ENCODE measurements at regions not wholly inside any gene's neighbourhood (a gene's known extent, or its start where the extent isn't known, plus 50 kb on each side); places are given as distances from the start of the nearest gene placed in this dataset.

DNA sequence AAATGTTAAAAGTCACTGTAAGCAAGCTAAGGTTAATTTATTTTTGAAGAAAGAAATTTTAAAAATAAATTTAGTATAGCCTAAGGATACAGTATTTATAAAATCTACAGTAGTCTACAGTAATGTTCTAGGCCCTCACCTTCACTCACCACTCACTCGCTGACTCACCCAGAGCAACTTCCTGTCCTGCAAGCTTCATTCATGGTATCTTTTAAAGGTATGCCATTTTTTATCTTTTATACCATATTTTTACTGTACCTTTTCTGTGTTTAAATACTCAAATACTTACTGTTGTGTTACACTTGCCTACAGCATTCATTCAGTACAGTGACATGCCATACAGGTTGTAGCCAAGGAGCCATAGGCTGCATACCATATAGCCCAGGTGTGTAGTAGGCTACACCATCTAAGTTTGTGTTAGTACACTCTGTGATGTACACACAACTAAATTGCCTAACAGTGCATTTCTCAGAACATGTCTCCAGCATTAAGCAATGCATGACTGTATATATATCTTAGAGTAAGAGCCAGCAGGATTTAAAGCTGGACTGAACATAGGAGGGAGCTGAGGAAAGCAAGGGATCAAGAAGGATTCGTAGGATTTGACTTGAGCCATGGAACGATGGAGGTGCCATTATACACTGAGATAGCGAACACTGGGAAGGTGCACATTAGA is 83.1 kb upstream of the KLF7 start:
- H3K27ac Mint-ChIP-seq = no peak overlapping the region
- H3K9me3 Mint-ChIP-seq = no peaks in the 10 kb centered on the region
- H3K4me3 Mint-ChIP-seq = no peak overlapping the region
- H3K27me3 Mint-ChIP-seq = no peaks in the 10 kb centered on the region
- H3K4me1 Mint-ChIP-seq = peaks cover 5% of the 10 kb centered on the region
- no peak for DNase-seq
- H3K36me3 Mint-ChIP-seq = no peaks in the 10 kb centered on the region

GRCh38 chr2:207251022-207251421 is 85.3 kb upstream of the KLF7 start:
- DNase-seq = no peak
- Mint-ChIP-seq H3K27me3 (peaks cover 4% of the 10 kb centered on the region), H3K4me3 (no peak overlapping the region), H3K9me3 (no peaks in the 10 kb centered on the region), H3K27ac (no peak overlapping the region), H3K4me1 (peaks cover 4% of the 10 kb centered on the region), H3K36me3 (no peaks in the 10 kb centered on the region)

GRCh38 chr2:207251573-207252192 is 85.9 kb upstream of the KLF7 start:
- Mint-ChIP-seq H3K27ac (no peak overlapping the region), H3K4me3 (no peak overlapping the region), H3K27me3 (peaks cover 4% of the 10 kb centered on the region), H3K4me1 (peaks cover 4% of the 10 kb centered on the region), H3K9me3 (no peaks in the 10 kb centered on the region), H3K36me3 (no peaks in the 10 kb centered on the region)
- DNase-seq = no peak

DNA sequence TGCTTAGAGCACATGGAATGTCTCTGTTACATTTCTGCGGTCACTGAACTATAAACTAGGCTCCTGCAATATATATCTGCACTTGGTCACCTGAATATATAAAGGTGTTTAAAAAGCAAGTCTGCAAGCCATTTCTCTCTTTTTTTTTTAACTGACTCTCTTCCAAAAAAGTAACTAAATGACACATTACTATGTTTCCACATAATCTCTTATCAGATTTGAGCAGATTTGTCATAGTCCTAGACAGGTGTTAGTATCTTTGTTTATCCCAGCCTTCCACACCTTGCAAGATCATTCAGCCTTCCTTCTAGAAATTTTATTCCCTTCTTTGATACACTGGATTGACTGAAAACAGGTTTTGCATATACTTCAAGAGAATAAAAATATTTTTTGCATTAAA is 86.7 kb upstream of the KLF7 start:
- no peaks in the 10 kb centered on the region for H3K9me3 Mint-ChIP-seq
- no peak for DNase-seq
- H3K27ac Mint-ChIP-seq = no peak overlapping the region
- H3K36me3 Mint-ChIP-seq = no peaks in the 10 kb centered on the region
- no peak overlapping the region for H3K4me3 Mint-ChIP-seq
- peaks cover 4% of the 10 kb centered on the region for H3K4me1 Mint-ChIP-seq
- peaks cover 4% of the 10 kb centered on the region for H3K27me3 Mint-ChIP-seq

DNA sequence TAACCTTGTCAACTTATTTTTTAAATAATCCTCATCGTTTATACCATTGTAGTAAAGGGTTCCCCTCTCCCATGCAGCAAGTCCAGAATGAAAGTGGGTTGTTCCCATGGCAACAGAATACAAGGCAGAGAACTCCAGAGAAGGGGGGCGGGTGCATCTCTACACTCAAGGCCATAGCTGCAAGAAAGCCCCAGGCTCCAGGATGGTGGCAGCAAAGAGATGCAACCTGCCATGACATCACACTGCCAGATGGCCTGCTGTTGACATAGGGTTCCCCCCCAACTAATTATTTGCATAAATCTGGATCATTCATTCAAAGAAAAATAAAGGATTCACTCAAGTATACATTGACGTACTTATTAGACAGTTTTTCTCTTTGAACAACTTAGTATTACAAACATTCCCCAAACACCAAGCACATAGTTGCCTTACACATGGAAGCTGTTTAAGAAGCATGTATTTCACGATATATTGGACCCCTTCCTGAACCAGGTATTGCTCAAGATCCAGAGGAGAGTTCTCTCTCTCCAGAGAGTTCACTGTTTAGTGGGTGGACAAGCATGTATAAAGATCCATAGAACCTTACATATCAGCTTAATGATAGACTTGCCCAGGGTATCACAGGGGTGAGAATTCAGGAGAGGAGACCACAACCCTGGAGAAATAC is 87.4 kb upstream of the KLF7 start:
- no peak overlapping the region for H3K4me3 Mint-ChIP-seq
- peaks cover 4% of the 10 kb centered on the region for H3K27me3 Mint-ChIP-seq
- H3K36me3 Mint-ChIP-seq = no peaks in the 10 kb centered on the region
- H3K9me3 Mint-ChIP-seq = no peaks in the 10 kb centered on the region
- DNase-seq = no peak
- no peak overlapping the region for H3K27ac Mint-ChIP-seq
- H3K4me1 Mint-ChIP-seq = peaks cover 4% of the 10 kb centered on the region

DNA sequence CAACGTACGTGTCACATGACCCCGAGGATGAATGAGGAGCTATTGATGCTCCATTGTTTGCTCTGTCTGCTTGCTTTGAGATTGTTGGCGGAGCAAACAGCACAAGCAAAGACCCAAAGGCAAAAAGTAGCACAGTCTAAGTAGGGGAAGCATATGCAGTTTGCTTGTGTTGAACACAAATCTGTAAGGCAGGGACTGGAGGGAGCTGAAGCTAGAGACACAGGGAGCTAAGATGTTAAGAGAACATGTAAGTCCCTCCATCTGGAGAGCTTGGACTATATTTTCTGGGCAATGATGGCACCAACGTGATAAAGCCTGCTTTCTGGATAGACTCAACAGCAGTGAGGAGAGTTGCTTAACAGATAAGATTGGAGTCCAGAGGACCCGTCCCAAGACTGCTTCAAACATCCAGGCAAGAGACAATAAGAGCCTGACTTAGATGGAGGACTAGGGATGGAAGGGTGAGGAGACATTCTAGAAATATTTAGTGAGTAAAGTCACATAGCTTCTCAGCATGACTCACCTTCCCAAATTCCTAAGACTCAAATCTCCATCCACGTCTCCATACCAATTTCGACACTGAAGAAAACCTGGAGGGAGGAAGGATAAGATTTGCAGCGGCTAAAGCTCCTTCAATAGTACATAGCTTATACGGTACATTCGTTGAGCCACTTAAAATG is 88.1 kb upstream of the KLF7 start:
- no peak for DNase-seq
- peaks cover 4% of the 10 kb centered on the region for H3K27me3 Mint-ChIP-seq
- H3K4me1 Mint-ChIP-seq = peaks cover 4% of the 10 kb centered on the region
- H3K27ac Mint-ChIP-seq = no peak overlapping the region
- no peak overlapping the region for H3K4me3 Mint-ChIP-seq
- no peaks in the 10 kb centered on the region for H3K36me3 Mint-ChIP-seq
- H3K9me3 Mint-ChIP-seq = no peaks in the 10 kb centered on the region

DNA sequence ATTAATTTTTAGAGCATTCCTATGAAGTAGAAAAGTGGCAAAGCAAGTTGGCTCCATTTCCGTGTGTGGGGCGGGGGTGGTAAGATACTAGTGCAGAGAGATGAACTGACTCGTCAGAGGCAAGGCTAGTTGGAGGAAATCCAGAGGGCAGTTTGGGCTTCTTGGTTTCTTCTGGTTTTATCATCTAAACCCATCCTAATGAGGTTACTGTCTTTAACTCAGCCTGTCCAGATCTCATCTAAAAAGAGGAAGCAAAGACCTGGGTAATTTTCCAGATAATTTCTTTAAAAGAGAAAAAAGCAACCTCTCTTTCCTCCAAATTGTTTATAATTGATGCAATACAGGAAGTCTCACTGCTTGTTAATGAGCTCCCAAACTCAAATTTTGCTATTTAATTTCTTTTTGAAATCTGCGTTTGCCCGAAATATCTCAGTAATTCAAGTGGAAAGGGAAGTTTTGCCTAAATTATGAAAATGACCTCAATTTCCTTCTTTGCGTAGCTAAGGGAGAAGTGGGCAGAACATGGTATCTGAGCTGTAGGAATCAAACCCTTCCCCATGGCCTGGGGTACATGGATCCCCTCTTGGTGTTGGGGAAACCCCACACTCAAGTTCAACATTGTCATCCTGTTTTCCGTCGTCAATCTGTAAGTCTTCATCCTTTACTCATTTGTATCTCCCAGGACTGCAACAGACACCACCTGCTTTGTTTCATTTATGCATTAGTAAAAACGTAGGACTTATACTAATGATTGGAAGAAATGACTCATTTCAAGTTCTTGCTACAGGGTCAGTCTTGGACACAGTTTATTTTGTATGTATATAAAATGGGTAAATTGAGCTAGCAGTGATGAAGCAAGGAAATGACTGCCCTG is 89.1 kb upstream of the KLF7 start:
- H3K36me3 Mint-ChIP-seq = no peaks in the 10 kb centered on the region
- no peak for DNase-seq
- no peak overlapping the region for H3K27ac Mint-ChIP-seq
- no peaks in the 10 kb centered on the region for H3K9me3 Mint-ChIP-seq
- H3K4me3 Mint-ChIP-seq = no peak overlapping the region
- peaks cover 4% of the 10 kb centered on the region for H3K4me1 Mint-ChIP-seq
- peaks cover 4% of the 10 kb centered on the region for H3K27me3 Mint-ChIP-seq

DNA sequence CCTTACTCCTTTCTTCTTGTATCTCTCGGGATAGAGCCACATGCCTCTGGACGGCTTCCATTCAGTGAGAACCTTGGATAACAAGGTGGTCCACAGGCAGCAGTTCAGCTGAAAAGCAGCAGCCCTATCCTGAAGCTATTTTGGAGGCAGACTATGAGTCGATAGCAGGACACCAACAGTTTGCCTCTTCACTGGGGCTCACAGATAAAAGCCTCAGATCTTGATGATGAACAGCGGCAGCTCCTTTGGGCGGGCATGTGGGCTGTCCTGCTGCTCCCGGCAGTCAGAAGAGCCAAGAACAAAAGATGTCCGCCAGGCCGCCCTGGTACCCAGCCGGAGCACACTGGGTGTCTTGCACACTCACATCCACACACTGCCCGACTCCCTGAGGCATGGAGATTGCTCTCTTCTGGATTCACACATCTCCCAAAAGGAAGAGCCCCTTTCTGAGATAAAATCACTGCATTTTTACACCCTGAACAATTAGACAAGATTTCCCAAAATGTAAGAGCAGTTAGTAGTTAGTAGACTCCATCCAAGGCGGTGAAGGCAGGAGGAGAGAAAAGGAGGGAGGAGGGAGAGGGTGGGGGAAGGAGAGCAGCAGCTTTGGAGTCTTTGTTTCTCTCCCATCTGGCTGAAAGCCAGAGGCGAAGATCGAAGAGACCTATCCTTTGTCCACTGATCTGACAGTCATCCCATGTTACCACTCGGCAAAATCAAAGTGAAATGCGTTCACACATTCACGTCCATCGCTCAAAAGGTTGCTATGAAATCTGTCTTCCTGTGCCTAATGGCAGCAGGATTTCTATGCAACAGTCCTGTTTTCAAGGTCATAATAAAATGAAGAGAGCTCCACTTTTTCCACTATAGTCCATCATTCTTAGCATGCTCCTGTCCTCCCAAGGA is 90.1 kb upstream of the KLF7 start:
- Mint-ChIP-seq H3K27ac (no peak overlapping the region), H3K36me3 (no peaks in the 10 kb centered on the region), H3K9me3 (no peaks in the 10 kb centered on the region), H3K4me3 (no peak overlapping the region), H3K27me3 (peaks cover 4% of the 10 kb centered on the region), H3K4me1 (peaks cover 2% of the 10 kb centered on the region)
- DNase-seq = no peak

GRCh38 chr2:207256476-207257207 is 90.9 kb upstream of the KLF7 start:
- peaks cover 2% of the 10 kb centered on the region for H3K4me1 Mint-ChIP-seq
- no peaks in the 10 kb centered on the region for H3K36me3 Mint-ChIP-seq
- no peak overlapping the region for H3K27ac Mint-ChIP-seq
- H3K4me3 Mint-ChIP-seq = no peak overlapping the region
- no peak for DNase-seq
- no peaks in the 10 kb centered on the region for H3K9me3 Mint-ChIP-seq
- peaks cover 4% of the 10 kb centered on the region for H3K27me3 Mint-ChIP-seq

- no peaks in the 10 kb centered on the region for H3K9me3 Mint-ChIP-seq
- no peak overlapping the region for H3K27ac Mint-ChIP-seq
- no peak for DNase-seq
- peaks cover 4% of the 10 kb centered on the region for H3K27me3 Mint-ChIP-seq
- peaks cover 2% of the 10 kb centered on the region for H3K4me1 Mint-ChIP-seq
- no peaks in the 10 kb centered on the region for H3K36me3 Mint-ChIP-seq
- H3K4me3 Mint-ChIP-seq = no peak overlapping the region
These were observed 91.8 kb upstream of the KLF7 start for GRCh38 chr2:207257251-207258250.

GRCh38 chr2:207258263-207258991 is 92.7 kb upstream of the KLF7 start:
- no peaks in the 10 kb centered on the region for H3K9me3 Mint-ChIP-seq
- no peak overlapping the region for H3K4me3 Mint-ChIP-seq
- peaks cover 4% of the 10 kb centered on the region for H3K27me3 Mint-ChIP-seq
- H3K36me3 Mint-ChIP-seq = no peaks in the 10 kb centered on the region
- no peak for DNase-seq
- no peak overlapping the region for H3K27ac Mint-ChIP-seq
- H3K4me1 Mint-ChIP-seq = peaks cover 2% of the 10 kb centered on the region

GRCh38 chr2:207260021-207260420 is 94.3 kb upstream of the KLF7 start:
- no peak for DNase-seq
- H3K4me3 Mint-ChIP-seq = no peak overlapping the region
- no peaks in the 10 kb centered on the region for H3K4me1 Mint-ChIP-seq
- no peaks in the 10 kb centered on the region for H3K9me3 Mint-ChIP-seq
- no peak overlapping the region for H3K27ac Mint-ChIP-seq
- peaks cover 4% of the 10 kb centered on the region for H3K27me3 Mint-ChIP-seq
- no peaks in the 10 kb centered on the region for H3K36me3 Mint-ChIP-seq

Measured in activated naive CD8-positive, alpha-beta T cell treated with anti-CD3 and anti-CD28 coated beads for 36 hours (primary cell).